ENCODE measurements at regions not wholly inside any gene's neighbourhood (a gene's known extent, or its start where the extent isn't known, plus 50 kb on each side); places are given as distances from the start of the nearest gene placed in this dataset.

GRCh38 chr1:59156526-59157199 lies 140.2 kb upstream of the FGGY start:
- DNase-seq (ENCODE audit: low read depth), result no peak
- no peak for TF ChIP-seq POLR2A (IDR thresholded peaks at IDR 0.05; ENCODE audit: extremely low read depth, insufficient read length)
- TF ChIP-seq CTCF (IDR thresholded peaks at IDR 0.05; ENCODE audit: low read depth, low read length), result no peak
- no peak for TF ChIP-seq MYC (IDR thresholded peaks at IDR 0.05; ENCODE audit: low read depth, low read length)
- TF ChIP-seq MAX (IDR thresholded peaks at IDR 0.05; ENCODE audit: low read depth, low read length), result no peak
- H3K4me3 ChIP-seq (ENCODE audit: low read depth, low read length), result no peak overlapping the region

GRCh38 chr1:59158321-59158720 lies 138.6 kb upstream of the FGGY start:
- no peak for DNase-seq (ENCODE audit: low read depth)
- no peak overlapping the region for H3K4me3 ChIP-seq (ENCODE audit: low read depth, low read length)
- no peak for TF ChIP-seq CTCF (IDR thresholded peaks at IDR 0.05; ENCODE audit: low read depth, low read length)
- TF ChIP-seq POLR2A (IDR thresholded peaks at IDR 0.05; ENCODE audit: extremely low read depth, insufficient read length), result no peak
- no peak for TF ChIP-seq MYC (IDR thresholded peaks at IDR 0.05; ENCODE audit: low read depth, low read length)
- TF ChIP-seq MAX (IDR thresholded peaks at IDR 0.05; ENCODE audit: low read depth, low read length), result no peak

DNA sequence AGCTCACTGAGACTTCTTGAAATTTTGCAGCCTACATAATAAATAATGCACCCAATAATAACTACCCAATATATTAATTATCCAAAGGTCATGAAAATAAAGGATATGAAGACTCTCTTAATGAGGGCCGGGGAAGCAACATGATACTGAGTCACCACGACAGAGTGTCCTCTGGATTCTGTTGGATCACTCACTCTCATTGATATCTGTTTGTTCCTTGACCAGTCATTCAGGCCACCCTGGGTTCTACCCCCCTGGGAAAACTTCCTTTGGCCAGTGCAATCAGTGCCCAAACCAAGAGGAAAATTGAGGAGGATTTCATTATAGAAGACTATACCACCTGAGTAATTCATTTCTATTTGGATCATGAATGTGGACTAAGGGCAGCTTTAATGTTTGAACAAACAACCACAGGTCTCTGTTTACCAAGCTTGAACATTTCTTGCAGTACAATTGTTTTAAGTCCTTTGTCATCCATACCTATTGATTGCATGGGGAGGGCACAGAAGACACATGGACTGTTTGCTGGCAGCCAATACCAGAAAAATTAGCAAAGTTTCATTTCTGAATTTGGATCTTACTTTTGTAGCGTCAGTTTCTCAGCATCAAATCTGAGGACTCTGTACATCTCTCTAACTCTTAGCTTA lies 137.2 kb upstream of the FGGY start:
- TF ChIP-seq POLR2A (IDR thresholded peaks at IDR 0.05; ENCODE audit: extremely low read depth, insufficient read length) (no peak), MAX (IDR thresholded peaks at IDR 0.05; ENCODE audit: low read depth, low read length) (no peak), MYC (IDR thresholded peaks at IDR 0.05; ENCODE audit: low read depth, low read length) (no peak), CTCF (IDR thresholded peaks at IDR 0.05; ENCODE audit: low read depth, low read length) (no peak)
- no peak overlapping the region for H3K4me3 ChIP-seq (ENCODE audit: low read depth, low read length)
- no peak for DNase-seq (ENCODE audit: low read depth)

DNA sequence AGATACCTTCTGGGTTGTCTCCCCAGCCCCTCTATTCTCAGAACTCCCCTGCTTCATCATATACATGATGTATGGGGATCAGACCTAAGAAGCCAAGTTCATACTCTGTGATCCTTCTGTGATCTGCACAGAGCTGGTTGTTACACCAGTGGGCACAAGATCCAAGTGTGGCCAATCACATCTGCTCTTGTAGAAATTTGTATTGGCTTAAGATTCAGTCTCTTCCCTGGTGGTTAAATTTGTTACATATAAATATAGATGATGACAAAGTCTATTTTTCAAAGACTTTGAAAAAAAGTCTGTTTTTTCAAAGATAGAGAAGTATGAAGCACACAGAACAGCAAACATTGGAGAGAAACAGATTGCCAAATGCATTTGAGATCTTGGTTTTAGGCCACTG lies 135.8 kb upstream of the FGGY start:
- TF ChIP-seq MYC (IDR thresholded peaks at IDR 0.05; ENCODE audit: low read depth, low read length), result no peak
- no peak for TF ChIP-seq CTCF (IDR thresholded peaks at IDR 0.05; ENCODE audit: low read depth, low read length)
- no peak for TF ChIP-seq MAX (IDR thresholded peaks at IDR 0.05; ENCODE audit: low read depth, low read length)
- no peak for TF ChIP-seq POLR2A (IDR thresholded peaks at IDR 0.05; ENCODE audit: extremely low read depth, insufficient read length)
- no peak for DNase-seq (ENCODE audit: low read depth)
- no peak overlapping the region for H3K4me3 ChIP-seq (ENCODE audit: low read depth, low read length)

GRCh38 chr1:59162665-59163064 lies 134.2 kb upstream of the FGGY start:
- no peak for DNase-seq (ENCODE audit: low read depth)
- TF ChIP-seq POLR2A (IDR thresholded peaks at IDR 0.05; ENCODE audit: extremely low read depth, insufficient read length) (no peak), MYC (IDR thresholded peaks at IDR 0.05; ENCODE audit: low read depth, low read length) (no peak), CTCF (IDR thresholded peaks at IDR 0.05; ENCODE audit: low read depth, low read length) (no peak), MAX (IDR thresholded peaks at IDR 0.05; ENCODE audit: low read depth, low read length) (no peak)
- H3K4me3 ChIP-seq (ENCODE audit: low read depth, low read length), result no peak overlapping the region

All from NB4 (cell line).